Esophagus muscularis mucosa (tissue), 4 donors: ENCODE measurements at regions not wholly inside any gene's neighbourhood (a gene's known extent, or its start where the extent isn't known, plus 50 kb on each side); places are given as distances from the start of the nearest gene placed in this dataset.

Experiments used
- DNase-seq: peaks from one replicate; pipeline ENCODE4 v3.0.0-alpha.2; 2017; ENCODE audit errors: extremely low spot score
- H3K27ac ChIP-seq, 4 donors: fragments of 200-600 bp; sonication (generic); replicated peaks in 1 of 4; 1 replicate in 3 of 4; 2 replicates in 1 of 4; pipeline ENCODE4 v1.5.1; 2016 to 2019; ENCODE audit warnings: mild to moderate bottlenecking in 1 of 4
- H3K27me3 ChIP-seq, 4 donors: fragments of 200-600 bp; sonication (generic); one replicate each; pipeline versions ENCODE4 v1.5.1 to v1.6.0; 2016 to 2019
- H3K36me3 ChIP-seq, 4 donors: fragments of 200-600 bp; sonication (generic); one replicate each; pipeline ENCODE4 v1.5.1; 2016 to 2019
- H3K4me1 ChIP-seq, 4 donors: fragments of 200-600 bp; sonication (generic); one replicate each; pipeline ENCODE4 v1.5.1; 2016 to 2019
- H3K4me3 ChIP-seq, 4 donors: fragments of 200-600 bp; sonication (generic); 1 replicate in 2 of 4; 2 replicates in 2 of 4; pipeline ENCODE4 v1.5.1; 2016 to 2019; ENCODE audit warnings: mild to moderate bottlenecking in 4 of 4, moderate library complexity in 1 of 4
- H3K9me3 ChIP-seq, 4 donors: fragments of 200-600 bp; sonication (generic); 1 replicate in 3 of 4; 2 replicates in 1 of 4; pipeline ENCODE4 v1.5.1; 2016 to 2019
- EP300 ChIP-seq: sonication (generic); formaldehyde crosslinking; IDR thresholded peaks from one replicate; pipeline ENCODE4 v1.6.1; 2017; ENCODE audit warnings: antibody characterized with exemption
- POLR2A ChIP-seq: fragments of 450-650 bp; IDR thresholded peaks from one replicate; pipeline ENCODE4 v1.6.1; 2017; ENCODE audit warnings: antibody characterized with exemption, moderate library complexity, mild to moderate bottlenecking, low read depth
- POLR2AphosphoS5 ChIP-seq, 2 donors: sonication (generic); formaldehyde crosslinking; IDR thresholded peaks; one replicate each; pipeline ENCODE4 v1.6.1; 2017; ENCODE audit warnings: antibody characterized with exemption in 2 of 2
- WGBS: methylation state at CpG from one replicate; pipeline ENCODE4 v1.1.5; 2018; 5-methylcytosine and 5-hydroxymethylcytosine counted together
- intact Hi-C: fragments of 100-400 bp; cut with DNase I; formaldehyde crosslinking; loops from one replicate; pipeline ENCODE4 v1.15.1; 2023
- TF ChIP-seq, protein P1 (sequence below), 3 experiments: fragments of 200-600 bp in 2 of 3; fragments of 450-650 bp in 1 of 3; sonication (generic) in 2 of 3; IDR thresholded peaks; one replicate each; pipeline ENCODE4 v1.5.1; 2017 to 2019; ENCODE audit warnings: antibody characterized with exemption in 3 of 3, mild to moderate bottlenecking in 2 of 3, moderate library complexity in 1 of 3

DNA sequence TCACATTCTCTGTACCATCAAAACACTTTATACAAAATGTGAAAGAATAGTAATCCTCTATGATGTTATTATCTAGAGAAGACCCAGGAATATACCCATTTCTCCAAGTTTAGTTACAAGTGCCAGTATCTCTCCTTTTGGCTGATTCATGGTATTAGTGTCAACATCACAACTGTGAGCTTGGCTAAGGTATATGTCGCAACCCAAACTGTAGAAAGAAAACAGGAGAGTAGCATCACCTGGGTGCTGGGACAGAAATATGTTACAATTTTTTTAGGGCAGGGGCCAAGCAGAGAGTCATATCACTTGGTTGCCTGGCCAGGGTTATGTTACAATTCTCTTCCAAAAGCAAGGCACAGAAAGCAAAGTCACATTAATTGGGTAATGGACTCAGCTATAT is 127.2 kb upstream of the ZNF91 start:
- intact Hi-C loops = no loop called here
- H3K27ac ChIP-seq = no peak overlapping the region
- TF ChIP-seq EP300 (no peak), POLR2AphosphoS5 (IDR thresholded peaks at IDR 0.05) (no peak), POLR2A (no peak)
- TF ChIP-seq, protein P1, sequence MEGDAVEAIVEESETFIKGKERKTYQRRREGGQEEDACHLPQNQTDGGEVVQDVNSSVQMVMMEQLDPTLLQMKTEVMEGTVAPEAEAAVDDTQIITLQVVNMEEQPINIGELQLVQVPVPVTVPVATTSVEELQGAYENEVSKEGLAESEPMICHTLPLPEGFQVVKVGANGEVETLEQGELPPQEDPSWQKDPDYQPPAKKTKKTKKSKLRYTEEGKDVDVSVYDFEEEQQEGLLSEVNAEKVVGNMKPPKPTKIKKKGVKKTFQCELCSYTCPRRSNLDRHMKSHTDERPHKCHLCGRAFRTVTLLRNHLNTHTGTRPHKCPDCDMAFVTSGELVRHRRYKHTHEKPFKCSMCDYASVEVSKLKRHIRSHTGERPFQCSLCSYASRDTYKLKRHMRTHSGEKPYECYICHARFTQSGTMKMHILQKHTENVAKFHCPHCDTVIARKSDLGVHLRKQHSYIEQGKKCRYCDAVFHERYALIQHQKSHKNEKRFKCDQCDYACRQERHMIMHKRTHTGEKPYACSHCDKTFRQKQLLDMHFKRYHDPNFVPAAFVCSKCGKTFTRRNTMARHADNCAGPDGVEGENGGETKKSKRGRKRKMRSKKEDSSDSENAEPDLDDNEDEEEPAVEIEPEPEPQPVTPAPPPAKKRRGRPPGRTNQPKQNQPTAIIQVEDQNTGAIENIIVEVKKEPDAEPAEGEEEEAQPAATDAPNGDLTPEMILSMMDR (IDR thresholded peaks at IDR 0.05) = no peak
- no peak overlapping the region for H3K4me3 ChIP-seq
- H3K9me3 ChIP-seq = no peaks in the 10 kb centered on the region
- no peaks in the 10 kb centered on the region for H3K4me1 ChIP-seq
- WGBS = 94% methylated on average over 1 of the region's 1 CpG
- H3K36me3 ChIP-seq = no peaks in the 10 kb centered on the region
- DNase-seq = no peak
- no peaks in the 10 kb centered on the region for H3K27me3 ChIP-seq

DNA sequence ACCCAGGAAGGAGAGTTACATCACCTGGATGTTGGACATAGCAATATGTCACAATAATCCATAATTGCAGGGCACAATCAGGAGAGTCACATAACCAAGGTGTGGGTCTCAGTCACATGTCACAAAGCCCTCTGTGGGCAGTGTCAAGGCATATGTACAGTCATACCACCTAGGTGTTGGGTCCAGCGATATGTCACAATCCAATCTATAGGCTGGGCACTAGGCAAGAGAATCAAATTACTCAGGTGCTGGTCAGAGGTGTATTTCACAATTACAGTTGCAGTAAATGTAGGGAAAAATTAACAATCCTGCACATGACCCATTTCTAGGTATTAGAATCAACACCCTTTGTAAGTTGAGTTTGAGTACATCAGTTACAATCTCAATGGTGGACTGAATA is 126.2 kb upstream of the ZNF91 start:
- Histone ChIP-seq H3K27me3 (no peaks in the 10 kb centered on the region), H3K36me3 (no peaks in the 10 kb centered on the region), H3K4me1 (no peaks in the 10 kb centered on the region), H3K9me3 (no peaks in the 10 kb centered on the region), H3K27ac (no peak overlapping the region), H3K4me3 (no peak overlapping the region)
- no peak for DNase-seq
- WGBS = no CpG with 5 or more reads among the region's 1 CpG
- intact Hi-C loops = no loop called here
- TF ChIP-seq, protein P1 (IDR thresholded peaks at IDR 0.05) = no peak
- no peak for TF ChIP-seq POLR2AphosphoS5 (IDR thresholded peaks at IDR 0.05)
- TF ChIP-seq EP300 = no peak
- no peak for TF ChIP-seq POLR2A

DNA sequence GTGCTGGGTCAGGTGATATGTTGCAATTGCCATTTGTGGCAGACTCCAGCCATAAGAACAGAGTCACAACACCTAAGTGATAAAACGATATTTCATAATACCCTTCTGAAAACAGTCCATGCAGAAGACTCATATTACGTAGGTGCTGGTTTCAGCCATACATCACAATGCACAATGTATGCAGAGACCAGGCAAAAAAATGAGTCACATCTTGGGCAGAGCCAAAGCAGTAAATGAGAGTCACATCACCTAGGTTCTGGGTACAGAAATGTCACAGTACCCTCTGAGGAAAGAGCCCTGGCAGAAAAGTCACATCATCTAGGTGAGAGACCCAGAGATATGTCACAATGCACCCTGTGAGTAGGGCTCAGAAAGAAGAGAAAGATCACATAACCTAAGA is 125.2 kb upstream of the ZNF91 start:
- intact Hi-C loops = no loop called here

DNA sequence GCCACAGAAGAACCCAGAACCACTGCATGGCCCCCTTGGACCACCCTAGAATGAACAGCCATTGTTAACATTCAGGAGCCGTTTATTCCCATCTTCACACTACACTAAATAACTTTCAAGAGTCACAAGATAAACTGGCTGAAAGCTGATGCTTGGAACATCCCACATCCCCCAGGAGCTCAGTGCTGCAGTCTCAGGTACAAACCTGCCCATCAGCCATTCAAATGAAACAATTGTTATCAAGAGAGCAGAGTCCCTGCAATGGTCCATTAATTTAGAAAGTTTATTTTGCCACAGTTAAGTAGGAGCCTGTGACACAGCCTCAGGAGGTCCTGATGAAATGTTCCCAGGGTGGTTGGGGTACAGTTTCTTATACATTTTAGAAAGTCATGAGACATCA is 123.8 kb upstream of the ZNF91 start:
- Histone ChIP-seq H3K27ac (no peak overlapping the region), H3K9me3 (no peaks in the 10 kb centered on the region), H3K4me3 (no peak overlapping the region), H3K4me1 (no peaks in the 10 kb centered on the region), H3K27me3 (no peaks in the 10 kb centered on the region), H3K36me3 (no peaks in the 10 kb centered on the region)
- 73% methylated on average over 1 of the region's 1 CpG for whole genome bisulfite sequencing
- TF ChIP-seq, protein P1 (IDR thresholded peaks at IDR 0.05) = no peak
- TF ChIP-seq POLR2A (no peak), POLR2AphosphoS5 (IDR thresholded peaks at IDR 0.05) (no peak), EP300 (no peak)
- no peak for DNase-seq
- intact Hi-C loops = no loop called here

More for the DNA sequence above, 125.2 kb upstream of the ZNF91 start:
- Histone ChIP-seq H3K27ac (no peak overlapping the region), H3K4me1 (no peaks in the 10 kb centered on the region), H3K27me3 (no peaks in the 10 kb centered on the region), H3K36me3 (no peaks in the 10 kb centered on the region), H3K4me3 (no peak overlapping the region), H3K9me3 (no peaks in the 10 kb centered on the region)
- no peak for TF ChIP-seq EP300
- no peak for TF ChIP-seq POLR2AphosphoS5 (IDR thresholded peaks at IDR 0.05)
- no peak for TF ChIP-seq POLR2A
- TF ChIP-seq, protein P1 (IDR thresholded peaks at IDR 0.05) = no peak
- WGBS = 86% methylated on average over 2 of the region's 2 CpGs
- DNase-seq = no peak

DNA sequence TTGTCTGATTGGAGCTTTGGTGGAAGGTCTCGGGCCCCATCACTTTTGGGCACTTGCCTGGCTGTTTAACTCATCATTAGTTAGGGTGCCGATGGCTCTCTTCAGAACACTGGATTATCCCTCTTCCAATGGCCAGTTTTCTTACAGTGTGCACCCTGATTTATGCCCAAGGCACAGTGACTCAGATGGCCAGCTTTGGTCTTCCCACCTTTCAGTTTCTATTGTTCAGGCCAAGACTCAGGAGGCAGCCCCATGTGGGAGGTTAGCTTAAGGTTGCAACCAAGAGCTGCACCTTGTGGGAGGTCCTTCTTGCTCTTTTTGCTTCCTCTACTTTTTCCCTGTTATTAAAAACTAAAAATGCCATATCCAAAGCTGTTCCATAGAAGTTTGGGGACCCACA is 121.0 kb upstream of the ZNF91 start:
- no peaks in the 10 kb centered on the region for H3K36me3 ChIP-seq
- no peaks in the 10 kb centered on the region for H3K4me1 ChIP-seq
- DNase-seq = no peak
- intact Hi-C loops = no loop called here
- H3K4me3 ChIP-seq = no peak overlapping the region
- WGBS = 80% methylated on average over 2 of the region's 2 CpGs
- H3K27me3 ChIP-seq = no peaks in the 10 kb centered on the region
- H3K27ac ChIP-seq = no peak overlapping the region
- no peaks in the 10 kb centered on the region for H3K9me3 ChIP-seq
- TF ChIP-seq POLR2A (no peak), EP300 (no peak), POLR2AphosphoS5 (IDR thresholded peaks at IDR 0.05) (no peak)
- TF ChIP-seq, protein P1 (IDR thresholded peaks at IDR 0.05) = no peak
